BE2C (cell line): ENCODE measurements at regions not wholly inside any gene's neighbourhood (a gene's known extent, or its start where the extent isn't known, plus 50 kb on each side); places are given as distances from the start of the nearest gene placed in this dataset.

Experiments used
- DNase-seq: peaks from one replicate; pipeline ENCODE4 v3.0.0-alpha.2; 2020
- H3K27me3 ChIP-seq: fragments of 250-450 bp; sonication (Bioruptor Pico); 2 replicates; pipeline ENCODE4 v1.5.1; 2020; ENCODE audit warnings: mild to moderate bottlenecking
- H3K36me3 ChIP-seq: fragments of 250-450 bp; sonication (Bioruptor Pico); 2 replicates; pipeline ENCODE4 v1.5.1; 2020; ENCODE audit warnings: mild to moderate bottlenecking
- H3K4me1 ChIP-seq: fragments of 250-450 bp; sonication (Bioruptor Pico); 2 replicates; pipeline ENCODE4 v1.5.1; 2020
- H3K4me3 ChIP-seq: 2 replicates; pipeline ENCODE4 v1.5.1; 2011; ENCODE audit warnings: low read depth, low read length
- H3K9me3 ChIP-seq: fragments of 250-450 bp; sonication (Bioruptor Pico); 2 replicates; pipeline ENCODE4 v1.5.1; 2020
- TF ChIP-seq, protein P1 (sequence below): IDR thresholded peaks from 2 replicates; pipeline ENCODE4 v1.5.1; 2012; ENCODE audit warnings: mild to moderate bottlenecking, low read depth, low read length

DNA sequence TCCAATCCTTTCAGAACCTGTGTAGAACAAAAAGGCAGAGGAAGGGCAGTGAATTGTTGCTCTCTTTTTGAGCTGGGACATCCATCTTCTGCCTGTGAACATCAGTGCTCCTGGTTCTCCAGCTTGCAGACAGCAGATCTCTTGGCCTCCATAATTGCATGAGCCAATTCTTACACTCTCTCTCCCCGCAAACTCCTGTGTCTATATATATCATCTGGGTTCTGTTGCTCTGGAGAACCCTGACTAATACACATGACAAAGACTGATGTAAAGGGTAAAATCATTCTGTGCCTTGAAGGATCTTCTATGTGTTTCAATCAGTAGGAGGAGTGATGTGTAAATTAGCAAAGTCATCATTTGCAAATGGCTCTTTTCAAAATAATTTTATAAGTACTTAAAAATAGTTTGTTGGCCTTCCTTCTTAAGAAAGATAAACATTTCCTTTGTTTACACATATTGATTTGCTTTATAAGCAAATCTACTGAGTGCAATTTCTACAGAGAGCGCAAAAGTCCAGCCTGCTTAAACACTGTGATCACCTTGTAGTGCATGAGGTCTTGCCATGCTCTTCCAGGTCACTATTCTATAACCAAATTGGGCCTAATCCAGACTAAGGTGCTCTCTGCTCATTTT is 154.9 kb upstream of the ANKRD28 start:
- no peaks in the 10 kb centered on the region for H3K4me1 ChIP-seq
- no peaks in the 10 kb centered on the region for H3K27me3 ChIP-seq
- no peaks in the 10 kb centered on the region for H3K9me3 ChIP-seq
- no peak overlapping the region for H3K4me3 ChIP-seq
- H3K36me3 ChIP-seq: no peaks in the 10 kb centered on the region
- TF ChIP-seq, protein P1, sequence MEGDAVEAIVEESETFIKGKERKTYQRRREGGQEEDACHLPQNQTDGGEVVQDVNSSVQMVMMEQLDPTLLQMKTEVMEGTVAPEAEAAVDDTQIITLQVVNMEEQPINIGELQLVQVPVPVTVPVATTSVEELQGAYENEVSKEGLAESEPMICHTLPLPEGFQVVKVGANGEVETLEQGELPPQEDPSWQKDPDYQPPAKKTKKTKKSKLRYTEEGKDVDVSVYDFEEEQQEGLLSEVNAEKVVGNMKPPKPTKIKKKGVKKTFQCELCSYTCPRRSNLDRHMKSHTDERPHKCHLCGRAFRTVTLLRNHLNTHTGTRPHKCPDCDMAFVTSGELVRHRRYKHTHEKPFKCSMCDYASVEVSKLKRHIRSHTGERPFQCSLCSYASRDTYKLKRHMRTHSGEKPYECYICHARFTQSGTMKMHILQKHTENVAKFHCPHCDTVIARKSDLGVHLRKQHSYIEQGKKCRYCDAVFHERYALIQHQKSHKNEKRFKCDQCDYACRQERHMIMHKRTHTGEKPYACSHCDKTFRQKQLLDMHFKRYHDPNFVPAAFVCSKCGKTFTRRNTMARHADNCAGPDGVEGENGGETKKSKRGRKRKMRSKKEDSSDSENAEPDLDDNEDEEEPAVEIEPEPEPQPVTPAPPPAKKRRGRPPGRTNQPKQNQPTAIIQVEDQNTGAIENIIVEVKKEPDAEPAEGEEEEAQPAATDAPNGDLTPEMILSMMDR: no peak
- no peak for DNase-seq

DNA sequence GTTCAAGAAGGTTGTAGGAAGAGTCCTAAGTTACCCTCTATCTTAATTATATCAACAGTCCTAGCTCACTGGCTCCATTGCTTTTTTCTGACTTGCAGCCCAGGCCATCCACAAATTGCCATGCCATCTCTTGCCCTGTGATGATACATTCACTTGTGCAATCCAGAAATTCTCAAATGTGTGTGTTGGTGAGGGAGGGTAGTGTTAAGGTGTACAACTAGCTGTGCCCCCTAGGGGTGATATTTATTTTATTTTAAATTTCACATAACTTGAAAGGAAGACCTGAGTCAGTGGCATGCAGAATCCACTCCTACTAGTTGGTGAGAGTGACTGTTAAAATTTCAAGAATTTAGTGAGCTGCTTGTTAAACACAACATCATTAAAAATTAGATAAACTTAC is 156.1 kb upstream of the ANKRD28 start:
- Histone ChIP-seq H3K4me3 (no peak overlapping the region), H3K4me1 (no peaks in the 10 kb centered on the region), H3K9me3 (no peaks in the 10 kb centered on the region), H3K36me3 (no peaks in the 10 kb centered on the region), H3K27me3 (no peaks in the 10 kb centered on the region)
- DNase-seq: no peak
- TF ChIP-seq, protein P1: no peak

DNA sequence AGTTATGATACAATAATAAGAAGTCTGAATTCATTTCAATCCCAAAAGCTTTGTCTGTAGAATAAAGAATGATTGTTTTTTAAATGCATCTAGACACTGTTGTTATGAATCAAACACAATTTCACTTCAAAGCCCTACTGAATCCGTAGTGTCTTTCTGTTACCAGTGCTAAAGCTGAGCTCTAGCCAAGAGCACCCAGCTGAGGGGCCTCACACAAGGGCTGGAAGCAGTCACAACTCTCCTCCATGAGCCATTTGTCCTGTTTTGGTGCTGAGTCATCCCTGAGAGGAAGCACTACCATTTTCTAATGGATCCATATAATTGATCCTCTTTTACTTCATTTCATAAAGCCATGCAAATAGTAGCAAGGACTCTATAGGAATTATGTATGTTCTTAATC is 158.2 kb upstream of the ANKRD28 start:
- Histone ChIP-seq H3K9me3 (no peaks in the 10 kb centered on the region), H3K4me1 (no peaks in the 10 kb centered on the region), H3K36me3 (no peaks in the 10 kb centered on the region), H3K27me3 (no peaks in the 10 kb centered on the region), H3K4me3 (no peak overlapping the region)
- DNase-seq: no peak
- TF ChIP-seq, protein P1: no peak

DNA sequence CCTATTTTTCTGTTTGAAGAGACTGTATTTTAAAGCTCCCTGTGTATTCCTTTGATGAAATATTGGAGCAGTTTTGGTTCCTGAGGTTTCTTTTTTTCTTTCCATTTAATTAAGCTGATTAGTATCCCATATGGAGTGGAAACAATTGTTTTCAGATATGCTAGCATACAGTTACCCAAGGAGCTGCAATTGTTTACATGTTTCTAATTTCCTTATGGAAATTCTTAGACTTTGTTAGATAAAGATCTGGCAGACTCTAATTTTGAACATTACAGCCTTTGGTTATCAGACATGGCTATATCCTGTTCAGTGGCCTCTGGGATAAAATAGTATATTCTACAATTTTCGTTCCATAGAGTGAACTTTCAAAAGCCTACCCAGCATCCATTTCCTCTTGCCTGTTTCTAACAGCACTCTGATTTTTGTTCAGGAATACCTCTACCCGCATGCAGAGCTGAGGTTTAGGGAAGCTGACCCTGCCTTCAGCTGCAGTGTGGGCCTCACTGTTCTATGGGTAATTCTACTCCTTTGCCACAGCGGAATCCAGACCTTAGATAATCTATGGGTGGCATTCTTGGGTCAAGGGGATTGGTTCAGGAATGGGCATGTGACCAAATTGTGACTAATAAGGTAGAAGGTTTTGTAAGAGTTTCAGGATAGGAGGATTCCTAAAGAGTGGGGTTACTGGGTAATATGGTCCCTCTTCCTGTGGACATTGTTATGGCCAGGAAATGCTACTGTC is 161.1 kb upstream of the ANKRD28 start:
- Histone ChIP-seq H3K27me3 (no peaks in the 10 kb centered on the region), H3K4me1 (no peaks in the 10 kb centered on the region), H3K4me3 (no peak overlapping the region), H3K36me3 (no peaks in the 10 kb centered on the region), H3K9me3 (no peaks in the 10 kb centered on the region)
- DNase-seq: no peak
- TF ChIP-seq, protein P1: no peak

DNA sequence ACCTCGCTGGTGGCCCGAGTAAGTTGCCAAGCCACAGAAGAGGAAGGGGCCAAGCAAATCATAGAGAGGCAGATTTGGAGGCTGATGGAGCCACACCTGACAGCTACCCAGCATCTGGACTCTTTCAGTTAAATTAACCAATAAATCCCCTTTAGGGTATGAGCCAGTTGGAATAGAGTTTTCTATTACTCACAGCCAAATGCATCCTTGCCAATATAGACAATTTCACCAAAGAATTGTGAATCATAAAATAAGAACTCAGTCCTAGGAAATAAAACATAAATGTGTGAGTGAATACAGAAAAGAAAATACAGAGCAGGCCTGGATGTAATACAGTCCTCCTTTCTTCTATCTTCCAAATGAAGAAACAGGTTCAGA is 161.6 kb upstream of the ANKRD28 start:
- TF ChIP-seq, protein P1: no peak

DNA sequence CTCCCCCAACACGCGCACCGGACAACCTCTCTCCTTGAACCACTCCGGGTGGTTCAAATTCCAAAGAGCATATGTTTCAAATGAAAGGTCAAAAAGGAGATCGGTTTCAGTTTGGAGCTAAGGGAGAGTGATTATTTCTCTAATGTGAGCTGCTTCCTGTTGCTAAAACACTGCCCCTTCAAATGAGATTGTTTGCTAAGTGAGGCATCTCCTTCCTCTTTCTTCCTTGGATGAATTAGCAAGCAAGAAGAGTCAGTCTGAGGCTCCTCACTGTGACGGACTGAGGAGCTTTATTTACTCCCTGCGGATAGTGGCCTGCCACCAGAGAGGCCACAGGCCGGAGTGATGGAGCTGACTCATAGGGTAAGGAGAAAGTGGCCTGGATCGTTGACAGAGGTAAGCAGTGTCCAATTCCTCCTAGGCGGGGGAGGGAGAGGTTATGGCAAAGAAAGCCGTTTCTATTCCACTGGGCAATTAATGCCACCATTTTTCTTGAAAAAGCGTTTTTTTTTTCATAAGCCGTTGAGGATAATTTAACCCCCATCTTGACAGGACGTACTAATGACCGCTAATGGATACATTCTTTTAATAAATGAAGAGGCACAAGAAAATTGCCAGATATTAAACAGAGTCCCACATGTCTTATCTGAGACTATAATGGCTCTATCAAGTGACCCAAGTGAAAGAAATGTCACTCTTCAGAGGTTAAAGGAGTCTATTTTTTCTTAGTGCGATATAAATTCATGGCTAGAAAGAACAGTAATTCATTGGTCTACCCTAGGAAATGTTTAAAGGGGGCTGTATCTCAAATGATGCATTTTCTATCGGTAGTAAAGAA is 167.0 kb upstream of the ANKRD28 start:
- H3K4me1 ChIP-seq: no peaks in the 10 kb centered on the region
- H3K27me3 ChIP-seq: no peaks in the 10 kb centered on the region
- H3K9me3 ChIP-seq: no peaks in the 10 kb centered on the region
- no peak for DNase-seq
- TF ChIP-seq, protein P1: no peak
- H3K4me3 ChIP-seq: no peak overlapping the region
- H3K36me3 ChIP-seq: no peaks in the 10 kb centered on the region

More for the DNA sequence above, 161.6 kb upstream of the ANKRD28 start:
- H3K4me3 ChIP-seq: no peak overlapping the region
- H3K36me3 ChIP-seq: no peaks in the 10 kb centered on the region
- H3K27me3 ChIP-seq: no peaks in the 10 kb centered on the region
- no peak for DNase-seq
- no peaks in the 10 kb centered on the region for H3K9me3 ChIP-seq
- H3K4me1 ChIP-seq: no peaks in the 10 kb centered on the region
